Activated CD8-positive, alpha-beta memory T cell treated with anti-CD3 and anti-CD28 coated beads for 24 hours (primary cell): ENCODE measurements at regions not wholly inside any gene's neighbourhood (a gene's known extent, or its start where the extent isn't known, plus 50 kb on each side); places are given as distances from the start of the nearest gene placed in this dataset.

Source experiments
- DNase-seq: peaks from one replicate; pipeline ENCODE4 v3.0.0-alpha.2; 2020

GRCh38 chr6:22078802-22079545, 217.9 kb downstream of the PRL start:
- DNase-seq = no peak

DNA sequence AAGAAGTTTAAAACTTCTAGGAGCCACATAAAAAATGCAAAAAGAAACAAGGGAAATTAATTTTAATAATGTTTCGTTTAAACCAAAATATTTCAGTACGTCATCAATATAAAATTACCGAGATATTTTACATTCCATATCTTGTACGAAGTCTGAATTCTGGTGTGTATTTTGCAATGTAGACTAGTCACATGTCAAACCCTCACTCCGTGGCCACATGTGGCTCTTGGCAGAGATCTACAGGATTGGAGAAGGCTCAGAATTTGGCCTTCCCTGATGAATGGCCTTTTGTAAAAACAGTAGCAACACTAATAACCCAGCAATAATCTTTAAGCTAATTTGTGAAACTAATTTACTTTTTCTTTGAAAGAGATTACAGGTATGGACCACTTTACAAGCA, 217.1 kb downstream of the PRL start:
- DNase-seq = no peak

GRCh38 chr6:22081709-22082108, 215.1 kb downstream of the PRL start:
- DNase-seq = no peak

- DNase-seq = no peak
Measured at GRCh38 chr6:22082218-22082617, 214.6 kb downstream of the PRL start.

DNA sequence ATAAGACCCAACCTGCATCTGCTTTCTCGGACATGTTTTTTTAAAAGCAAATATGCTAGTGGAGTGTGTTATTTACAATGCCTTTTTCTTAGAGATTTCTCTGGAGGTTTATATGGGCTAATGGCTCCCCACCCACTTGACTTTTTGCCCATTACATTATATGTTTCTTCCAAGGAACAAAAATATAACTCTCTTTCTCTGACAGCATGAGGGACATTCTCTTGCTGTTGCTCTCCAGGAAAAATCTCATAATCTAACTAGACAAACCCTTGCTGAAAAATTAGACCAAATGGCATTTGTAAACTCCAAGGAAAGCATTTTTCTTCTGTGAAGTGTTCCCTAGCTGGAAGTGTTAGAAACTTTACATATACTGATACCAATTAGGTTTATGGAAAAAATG, 213.7 kb downstream of the PRL start:
- no peak for DNase-seq

DNA sequence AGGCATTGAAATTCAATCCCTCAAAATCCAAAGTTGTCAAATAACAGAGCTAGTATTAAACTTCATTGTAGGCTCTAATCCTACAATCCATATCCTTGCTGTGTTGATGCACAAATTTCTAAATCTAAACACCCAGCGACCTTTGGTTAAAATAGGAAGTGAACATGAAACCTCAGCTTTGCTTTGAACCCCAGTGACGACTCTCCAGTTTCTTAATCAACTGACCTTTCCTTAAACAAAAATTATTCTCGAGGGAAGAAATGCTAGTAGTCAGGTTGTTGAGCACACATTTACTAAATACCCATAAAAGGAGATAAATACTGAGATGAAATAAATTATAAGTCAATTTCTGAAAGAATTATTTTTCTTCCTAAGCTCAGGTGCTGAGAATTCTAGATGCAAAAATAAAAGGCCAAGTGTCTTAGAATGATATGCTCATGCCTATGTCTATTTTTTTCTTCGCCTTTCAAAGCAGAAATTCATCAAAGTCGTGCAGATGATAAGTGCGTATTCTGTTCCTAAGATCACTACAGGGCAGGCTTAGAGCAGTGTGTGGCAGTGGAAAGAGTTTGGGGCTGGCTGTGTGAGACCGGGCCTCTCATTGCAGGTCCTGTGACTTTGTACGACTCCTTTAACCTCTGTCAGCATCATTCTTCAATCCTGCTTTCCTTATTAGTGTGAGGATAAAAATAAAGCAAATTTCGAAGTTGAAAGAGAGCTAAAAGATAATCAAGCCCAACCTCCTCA, 208.7 kb downstream of the PRL start:
- DNase-seq = no peak

GRCh38 chr6:22091424-22091948, 205.3 kb downstream of the PRL start:
- no peak for DNase-seq

DNA sequence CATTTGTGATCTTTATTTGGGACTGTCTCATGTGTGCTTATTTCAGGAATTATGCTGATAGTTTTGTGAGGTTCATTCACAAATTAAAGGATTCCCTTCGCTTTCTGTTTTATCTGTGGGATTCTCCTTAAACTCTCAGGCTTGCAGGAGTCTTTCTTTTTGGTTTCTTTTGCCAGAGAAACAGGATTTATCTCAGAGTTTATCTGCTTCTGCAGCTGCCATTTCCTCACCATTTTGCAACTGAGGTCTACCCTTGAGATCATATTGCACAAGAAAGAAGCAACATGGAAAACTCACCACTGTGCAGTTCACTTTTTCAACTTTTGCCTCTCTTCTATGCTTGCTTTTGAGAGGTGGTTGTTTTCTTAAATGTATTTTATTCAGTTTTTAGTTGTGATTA, 201.0 kb downstream of the PRL start:
- no peak for DNase-seq

DNA sequence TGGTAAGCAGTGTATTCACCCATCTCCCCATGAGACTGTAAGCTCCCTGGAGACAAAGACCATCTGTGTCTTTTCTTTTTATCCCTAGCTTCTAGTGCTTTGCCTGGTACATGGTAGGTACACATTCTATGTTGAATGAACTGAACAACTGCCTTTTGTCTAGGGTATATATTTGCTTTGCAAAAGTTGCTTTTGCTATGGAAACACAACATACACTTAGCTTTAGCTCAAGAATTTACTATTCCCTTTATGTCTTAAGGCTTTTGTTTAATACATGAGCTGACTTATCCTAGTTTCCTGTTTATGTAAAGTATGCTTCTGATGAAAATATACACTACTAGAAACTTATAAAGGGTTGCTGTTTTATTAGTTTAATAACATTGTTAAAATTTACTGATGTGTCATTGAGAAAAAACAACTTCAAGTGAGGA, 198.2 kb downstream of the PRL start:
- no peak for DNase-seq

DNA sequence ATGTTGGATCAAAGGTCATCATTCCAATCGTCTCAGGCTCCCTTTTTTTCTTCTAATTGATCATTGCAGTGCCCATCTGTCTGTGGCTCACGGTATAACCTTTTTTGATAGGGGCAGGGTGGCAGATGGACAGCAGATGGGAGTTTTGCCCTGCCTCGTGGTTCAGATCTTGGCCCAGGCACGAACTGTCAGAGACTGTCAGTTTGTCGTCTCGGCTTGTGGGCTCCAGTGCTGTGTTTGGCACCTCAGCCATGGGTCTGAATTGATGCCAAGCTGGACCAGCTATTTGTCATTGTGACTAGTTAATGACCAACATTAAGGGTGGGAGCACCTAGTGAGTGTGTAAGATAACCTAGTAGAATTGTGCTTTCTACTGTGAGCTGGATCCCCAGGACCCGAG, 197.6 kb downstream of the PRL start:
- no peak for DNase-seq

GRCh38 chr6:22099923-22100322, 196.9 kb downstream of the PRL start:
- no peak for DNase-seq

DNA sequence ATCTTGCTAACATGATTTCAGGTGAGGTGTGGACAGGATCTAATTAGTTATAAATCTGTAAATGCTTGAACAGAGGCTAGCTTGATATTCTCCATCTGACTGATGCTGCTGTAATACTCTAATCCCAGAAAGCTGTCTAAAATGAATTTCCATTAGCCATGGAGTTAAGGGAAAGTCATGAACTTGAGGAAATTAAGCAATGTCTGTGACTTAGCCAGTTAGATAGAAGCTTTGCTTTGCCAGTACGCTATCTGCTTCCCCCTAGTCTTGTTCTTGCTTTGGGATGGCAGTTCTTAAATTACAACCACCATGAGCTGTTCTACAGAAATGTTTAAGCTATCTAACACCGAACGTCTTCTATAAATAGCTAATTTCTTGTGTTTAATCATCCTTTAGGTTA, 195.7 kb downstream of the PRL start:
- DNase-seq = no peak

DNA sequence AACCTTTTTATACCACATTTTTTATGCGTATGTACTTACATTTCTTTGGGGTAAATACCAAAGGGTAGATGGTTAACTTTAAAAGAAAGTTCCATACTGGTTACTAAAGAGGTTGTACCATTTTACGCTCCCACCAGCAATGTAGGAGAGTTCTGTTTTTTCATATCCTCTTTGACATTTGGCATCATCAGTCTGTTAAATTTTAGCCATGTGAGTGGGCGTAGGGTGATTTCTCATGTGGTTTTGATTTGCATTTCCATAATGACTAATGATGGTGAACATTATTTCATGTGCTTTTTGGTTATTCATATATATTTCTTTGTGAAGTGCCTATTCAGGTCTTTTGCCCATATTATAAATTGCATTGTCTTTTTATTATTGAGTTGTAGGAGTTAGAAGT, 194.2 kb downstream of the PRL start:
- no peak for DNase-seq

DNA sequence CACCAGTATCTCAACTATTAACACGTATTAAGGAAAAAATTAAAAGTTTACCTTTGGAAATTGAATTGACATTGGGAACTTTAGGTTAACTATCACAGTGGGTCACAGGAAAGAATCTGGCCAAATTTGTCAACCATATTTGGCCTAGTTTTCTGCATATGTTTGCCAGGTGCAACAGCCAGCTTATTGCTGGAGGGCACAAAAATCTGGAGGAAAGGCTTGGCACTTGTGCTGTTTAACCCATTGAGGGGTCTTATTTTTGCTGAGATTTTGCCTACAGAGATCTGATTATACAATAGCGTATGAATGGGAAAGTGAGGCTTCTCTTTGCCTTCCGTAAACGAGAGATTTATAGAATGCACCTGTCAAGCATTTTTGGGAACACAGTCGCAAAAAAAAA, 190.4 kb downstream of the PRL start:
- DNase-seq = no peak

DNA sequence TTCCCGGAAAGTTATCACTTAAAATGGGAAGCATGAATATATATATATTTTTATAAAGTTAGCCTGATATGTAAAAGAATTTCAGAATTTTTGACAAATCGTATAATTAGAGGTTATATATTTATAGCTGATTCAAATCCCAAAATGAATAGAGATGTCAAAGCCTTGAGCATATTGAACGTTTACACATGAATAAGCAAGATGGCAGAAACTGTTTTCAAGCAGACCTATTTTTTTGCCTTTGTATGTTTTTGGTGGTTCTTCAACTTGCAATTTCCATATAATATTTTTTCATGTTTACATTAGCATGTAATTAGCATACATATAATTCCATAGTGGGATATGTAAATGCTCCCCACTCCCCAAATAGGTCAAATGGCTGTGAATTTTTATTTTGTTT, 189.9 kb downstream of the PRL start:
- no peak for DNase-seq

- DNase-seq = no peak
Measured at GRCh38 chr6:22108199-22108598, 188.6 kb downstream of the PRL start.

DNA sequence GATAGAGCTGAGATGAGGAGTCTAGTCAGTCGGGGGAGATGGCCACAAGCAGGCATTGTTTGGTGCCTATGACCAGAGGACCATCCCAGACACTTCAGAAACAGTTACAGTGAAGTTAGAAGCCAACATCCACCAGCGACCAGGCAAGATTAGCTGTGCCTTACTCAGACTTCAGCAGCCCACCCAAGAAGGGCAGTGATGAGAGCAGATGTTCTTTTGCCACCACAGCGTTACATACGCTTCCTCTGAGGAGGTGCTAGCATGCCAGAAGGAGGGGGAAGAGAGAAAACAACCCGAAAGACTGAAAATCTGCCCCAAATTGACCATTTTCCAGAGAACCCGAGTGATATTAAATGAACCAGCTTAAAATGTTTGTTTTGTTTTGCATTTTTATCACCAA, 186.8 kb downstream of the PRL start:
- DNase-seq = no peak

DNA sequence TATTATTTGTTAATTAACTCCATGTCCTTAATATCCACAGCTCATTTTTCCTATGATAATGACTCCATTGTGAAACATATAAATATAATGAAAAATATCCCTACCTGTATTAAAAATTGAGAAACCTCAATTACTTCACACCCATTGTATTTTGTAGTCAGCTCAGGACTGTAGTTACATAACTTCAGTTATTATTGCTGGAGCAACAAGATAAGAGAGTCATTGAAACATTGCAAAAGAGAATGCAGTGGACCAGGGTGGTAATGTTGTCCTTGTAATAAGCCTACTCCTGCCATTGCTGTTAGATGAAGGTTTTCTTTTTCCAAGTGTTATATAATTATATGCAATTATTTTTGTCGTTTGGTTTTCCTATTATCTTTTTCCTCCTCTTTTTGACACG, 184.4 kb downstream of the PRL start:
- DNase-seq = no peak

- DNase-seq = no peak
Measured at GRCh38 chr6:22113026-22113766, 183.6 kb downstream of the PRL start.

DNA sequence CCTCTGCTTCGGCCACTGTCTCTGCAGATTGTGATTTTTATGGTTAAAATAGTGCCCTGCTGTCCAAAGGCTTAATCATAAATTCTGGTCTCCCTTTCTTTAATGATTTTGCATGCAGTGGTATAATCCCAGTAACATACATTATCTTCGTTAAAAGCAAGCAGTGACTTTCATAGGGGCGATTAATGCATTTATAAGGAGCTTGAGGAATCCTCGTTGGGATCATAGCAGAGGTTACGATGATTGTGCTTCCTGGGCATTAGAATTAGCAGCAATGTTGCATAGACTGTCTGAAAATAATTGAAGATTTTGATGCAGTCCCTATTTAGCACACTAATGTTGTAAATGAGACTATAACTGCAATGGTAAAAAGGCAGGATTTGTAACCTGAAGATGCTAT, 181.3 kb downstream of the PRL start:
- DNase-seq = no peak

DNA sequence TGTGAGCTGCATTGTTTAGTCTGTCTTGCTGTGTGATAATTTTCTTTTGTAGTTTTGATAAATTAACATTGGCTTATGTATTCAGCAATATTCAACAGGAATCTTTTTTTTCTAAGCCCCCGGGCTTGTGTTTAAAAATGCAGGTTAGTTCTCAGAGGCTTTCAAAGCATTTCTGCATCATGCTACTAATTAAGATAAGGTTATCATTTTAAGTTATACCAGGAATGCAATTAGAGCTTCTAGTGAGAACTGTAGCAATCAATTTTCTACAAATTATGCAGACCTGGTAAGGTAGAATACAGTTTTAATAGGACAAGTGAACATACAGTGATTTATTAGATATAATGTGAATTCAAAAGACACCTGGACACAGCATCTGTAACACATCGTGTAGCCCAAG, 179.2 kb downstream of the PRL start:
- no peak for DNase-seq

GRCh38 chr6:22119500-22119899, 177.3 kb downstream of the PRL start:
- no peak for DNase-seq

GRCh38 chr6:22124756-22125155, 172.1 kb downstream of the PRL start:
- DNase-seq = no peak

- no peak for DNase-seq
Measured at GRCh38 chr6:22126910-22127309, 169.9 kb downstream of the PRL start.
